Breast epithelium (tissue), 4 donors: ENCODE measurements at regions not wholly inside any gene's neighbourhood (a gene's known extent, or its start where the extent isn't known, plus 50 kb on each side); places are given as distances from the start of the nearest gene placed in this dataset.

Experiments used
- DNase-seq, 2 donors: peaks; one replicate each; pipeline ENCODE4 v3.0.0-alpha.2; 2019; ENCODE audit warnings: low spot score in 2 of 2
- H3K27ac ChIP-seq, 2 donors: fragments of 200-600 bp; sonication (generic) in 1 of 2; one replicate each; pipeline ENCODE4 v1.5.1; 2016 to 2019; ENCODE audit warnings: mild to moderate bottlenecking in 1 of 2
- H3K27me3 ChIP-seq, 2 donors: fragments of 200-600 bp; sonication (generic) in 1 of 2; one replicate each; pipeline versions ENCODE4 v1.5.1 to v1.6.0; 2017 to 2019; ENCODE audit warnings: control low read depth in 1 of 2, mild to moderate bottlenecking in 1 of 2
- H3K36me3 ChIP-seq: fragments of 200-600 bp; one replicate; pipeline ENCODE4 v1.5.1; 2019
- H3K4me1 ChIP-seq, 2 donors: fragments of 200-600 bp; sonication (generic); one replicate each; pipeline ENCODE4 v1.5.1; 2016 to 2019; ENCODE audit warnings: control low read depth in 1 of 2
- H3K4me3 ChIP-seq, 3 donors: fragments of 200-600 bp; sonication (generic); 1 replicate in 2 of 3; 2 replicates in 1 of 3; pipeline ENCODE4 v1.5.1; 2016 to 2019; ENCODE audit warnings: mild to moderate bottlenecking in 3 of 3, moderate library complexity in 2 of 3
- H3K9me3 ChIP-seq, 2 donors: fragments of 200-600 bp; sonication (generic) in 1 of 2; one replicate each; pipeline ENCODE4 v1.5.1; 2016 to 2019; ENCODE audit warnings: control low read depth in 1 of 2
- CTCF ChIP-seq, 3 donors: fragments of 450-650 bp; IDR thresholded peaks; one replicate each; pipeline ENCODE4 v1.5.1; 2016 to 2017; ENCODE audit warnings: antibody characterized with exemption in 3 of 3, mild to moderate bottlenecking in 3 of 3, moderate library complexity in 3 of 3
- POLR2A ChIP-seq: fragments of 450-650 bp; IDR thresholded peaks from one replicate; pipeline ENCODE4 v1.6.1; 2016; ENCODE audit warnings: antibody characterized with exemption, mild to moderate bottlenecking, moderate library complexity
- POLR2AphosphoS5 ChIP-seq, 3 donors: sonication (generic); formaldehyde crosslinking; IDR thresholded peaks; one replicate each; pipeline ENCODE4 v1.6.1; 2017; ENCODE audit warnings: antibody characterized with exemption in 3 of 3
- intact Hi-C: fragments of 100-400 bp; cut with DNase I; formaldehyde crosslinking; loops from one replicate; pipeline ENCODE4 v1.15.1; 2023; ENCODE audit warnings: low total_unique reads

- H3K36me3 ChIP-seq: no peaks in the 10 kb centered on the region
- no peak overlapping the region for H3K27ac ChIP-seq
- DNase-seq: no peak
- no peak overlapping the region for H3K4me3 ChIP-seq
- H3K9me3 ChIP-seq: no peaks in the 10 kb centered on the region
- intact Hi-C loops: no loop called here
- TF ChIP-seq POLR2A (no peak), CTCF (IDR thresholded peaks at IDR 0.05) (no peak), POLR2AphosphoS5 (IDR thresholded peaks at IDR 0.05) (no peak)
- H3K27me3 ChIP-seq: no peaks in the 10 kb centered on the region
- H3K4me1 ChIP-seq: no peaks in the 10 kb centered on the region
Measured at GRCh38 chr1:233730380-233730779, 116.5 kb downstream of the KCNK1 start.

- no peaks in the 10 kb centered on the region for H3K36me3 ChIP-seq
- H3K27ac ChIP-seq: no peak overlapping the region
- no peak for TF ChIP-seq CTCF (IDR thresholded peaks at IDR 0.05)
- TF ChIP-seq POLR2A: no peak
- TF ChIP-seq POLR2AphosphoS5 (IDR thresholded peaks at IDR 0.05): no peak
- intact Hi-C loops: no loop called here
- DNase-seq: no peak
- H3K4me1 ChIP-seq: no peaks in the 10 kb centered on the region
- no peak overlapping the region for H3K4me3 ChIP-seq
- no peaks in the 10 kb centered on the region for H3K9me3 ChIP-seq
- H3K27me3 ChIP-seq: no peaks in the 10 kb centered on the region
Measured at GRCh38 chr1:233730809-233731208, 116.9 kb downstream of the KCNK1 start.

GRCh38 chr1:233732206-233732605, 118.3 kb downstream of the KCNK1 start:
- no peaks in the 10 kb centered on the region for H3K4me1 ChIP-seq
- no peaks in the 10 kb centered on the region for H3K36me3 ChIP-seq
- no peaks in the 10 kb centered on the region for H3K9me3 ChIP-seq
- no peak overlapping the region for H3K4me3 ChIP-seq
- H3K27me3 ChIP-seq: no peaks in the 10 kb centered on the region
- H3K27ac ChIP-seq: no peak overlapping the region
- no peak for DNase-seq
- intact Hi-C loops: no loop called here
- TF ChIP-seq CTCF (IDR thresholded peaks at IDR 0.05) (no peak), POLR2A (no peak), POLR2AphosphoS5 (IDR thresholded peaks at IDR 0.05) (no peak)

- DNase-seq: no peak
- Histone ChIP-seq H3K4me3 (no peak overlapping the region), H3K9me3 (no peaks in the 10 kb centered on the region), H3K4me1 (no peaks in the 10 kb centered on the region), H3K27ac (no peak overlapping the region), H3K36me3 (no peaks in the 10 kb centered on the region), H3K27me3 (no peaks in the 10 kb centered on the region)
- intact Hi-C loops: no loop called here
- TF ChIP-seq POLR2AphosphoS5 (IDR thresholded peaks at IDR 0.05): no peak
- no peak for TF ChIP-seq POLR2A
- TF ChIP-seq CTCF (IDR thresholded peaks at IDR 0.05): no peak
Measured at GRCh38 chr1:233734456-233734855, 120.5 kb downstream of the KCNK1 start.

- H3K36me3 ChIP-seq: no peaks in the 10 kb centered on the region
- H3K4me3 ChIP-seq: no peak overlapping the region
- no peak for DNase-seq
- H3K4me1 ChIP-seq: no peaks in the 10 kb centered on the region
- intact Hi-C loops: no loop called here
- no peaks in the 10 kb centered on the region for H3K27me3 ChIP-seq
- no peaks in the 10 kb centered on the region for H3K9me3 ChIP-seq
- no peak overlapping the region for H3K27ac ChIP-seq
- no peak for TF ChIP-seq POLR2A
- no peak for TF ChIP-seq CTCF (IDR thresholded peaks at IDR 0.05)
- TF ChIP-seq POLR2AphosphoS5 (IDR thresholded peaks at IDR 0.05): no peak
Measured at GRCh38 chr1:233735331-233735730, 121.4 kb downstream of the KCNK1 start.
